HCT116 (cell line): ENCODE measurements at regions not wholly inside any gene's neighbourhood (a gene's known extent, or its start where the extent isn't known, plus 50 kb on each side); places are given as distances from the start of the nearest gene placed in this dataset.

Experiments used
- ATAC-seq: fragments of 200-7000 bp; cut with Tn5 transposase; 2 replicates; pipeline ENCODE4 v1.9.1; 2020; ENCODE audit warnings: mild to moderate bottlenecking, moderate library complexity
- BruUV-seq: library from RNA; stranded (reverse); fragments of 400-500 nt; replicated peaks from 2 replicates; lab custom pipeline; 2021; lab: Mats Ljungman, UMichigan
- CTCF ChIA-PET: fragments of 300-600 bp; sonication (Branson Sonifier 250); formaldehyde crosslinking; loops from one replicate; lab custom pipeline; 2021; ENCODE audit warnings: antibody characterized with exemption; lab: Charles Lee
- POLR2A ChIA-PET: fragments of 300-600, 350-600 bp; sonication (Branson Sonifier 250); formaldehyde crosslinking; loops from one replicate; lab custom pipeline; 2021; ENCODE audit warnings: antibody characterized with exemption; lab: Charles Lee
- RAD21 ChIA-PET, 2 experiments: fragments of 300-600 bp; sonication (Branson Sonifier 250); formaldehyde crosslinking; loops; one replicate each; lab custom pipeline; 2023; ENCODE audit warnings: low total read pairs in 2 of 2; ENCODE audit not compliant: uncharacterized antibody in 2 of 2, unreplicated experiment in 2 of 2, low non-redundant PET in 1 of 2; lab: Charles Lee
- DNase-seq: peaks from one replicate; pipeline ENCODE4 v3.0.0-alpha.2; 2010; ENCODE audit warnings: low read depth, low spot score
- H2AFZ ChIP-seq: fragments of 200-600 bp; shearing (Covaris generic), sonication (generic); 2 replicates; pipeline ENCODE4 v1.6.1; 2017; ENCODE audit warnings: low read depth, mixed run types, mixed read lengths, antibody characterized with exemption, low read length; ENCODE audit not compliant: poor library complexity, severe bottlenecking
- H3K27ac ChIP-seq: 2 replicates; pipeline ENCODE4 v1.5.1; 2012; ENCODE audit warnings: low read depth, low read length
- H3K27me3 ChIP-seq: fragments of 200-600 bp; sonication (generic); 2 replicates; pipeline ENCODE4 v1.6.1; 2016; ENCODE audit warnings: mixed run types, low read length, mixed read lengths; ENCODE audit not compliant: insufficient read depth
- H3K36me3 ChIP-seq, 2 experiments: fragments of 200-500 bp in 1 of 2; fragments of 200-600 bp in 1 of 2; sonication (Bioruptor generic) in 1 of 2; sonication (generic) in 1 of 2; 2 replicates each; pipeline versions ENCODE4 v1.5.1 to v1.6.1; 2014 to 2016; ENCODE audit warnings: low read length in 2 of 2, inconsistent platforms in 1 of 2, mixed read lengths in 1 of 2, mixed run types in 1 of 2; ENCODE audit not compliant: insufficient read depth in 2 of 2, control insufficient read depth in 1 of 2
- H3K4me1 ChIP-seq, 2 experiments: fragments of 200-600 bp in 1 of 2; sonication (generic) in 1 of 2; 2 replicates each; pipeline versions ENCODE4 v1.5.1 to v1.6.1; 2012 to 2017; ENCODE audit warnings: low read length in 2 of 2, inconsistent platforms in 1 of 2, mild to moderate bottlenecking in 1 of 2, mixed read lengths in 1 of 2, mixed run types in 1 of 2, moderate library complexity in 1 of 2; ENCODE audit not compliant: insufficient read depth in 2 of 2, control insufficient read depth in 1 of 2
- H3K4me2 ChIP-seq: fragments of 200-600 bp; sonication (generic); 2 replicates; pipeline ENCODE4 v1.6.1; 2017; ENCODE audit warnings: mixed run types, low read length, mixed read lengths
- H3K4me3 ChIP-seq, 2 experiments: fragments of 200-600 bp in 1 of 2; sonication (generic) in 1 of 2; replicated peaks in 1 of 2; 2 replicates each; pipeline ENCODE4 v1.5.1; 2011 to 2016; ENCODE audit warnings: low read length in 2 of 2, control low read depth in 1 of 2, low read depth in 1 of 2, mild to moderate bottlenecking in 1 of 2, mixed read lengths in 1 of 2, mixed run types in 1 of 2
- H3K79me2 ChIP-seq: fragments of 200-600 bp; sonication (generic); 2 replicates; pipeline ENCODE4 v1.6.1; 2017; ENCODE audit warnings: mild to moderate bottlenecking, mixed run types, low read length, moderate library complexity, mixed read lengths; ENCODE audit not compliant: insufficient read depth
- H3K9ac ChIP-seq: fragments of 200-600 bp; sonication (generic); 2 replicates; pipeline ENCODE4 v1.6.1; 2016; ENCODE audit warnings: low read length, mixed read lengths
- H3K9me2 ChIP-seq: fragments of 200-600 bp; sonication (generic), shearing (Covaris generic); 2 replicates; pipeline ENCODE4 v1.6.1; 2017; ENCODE audit warnings: mixed run types, mild to moderate bottlenecking, moderate library complexity; ENCODE audit not compliant: insufficient read depth
- H3K9me3 ChIP-seq, 2 experiments: fragments of 200-500 bp in 1 of 2; fragments of 200-600 bp in 1 of 2; sonication (Bioruptor generic) in 1 of 2; sonication (generic) in 1 of 2; 2 replicates each; pipeline ENCODE4 v1.6.1; 2014 to 2017; ENCODE audit warnings: low read length in 2 of 2, mixed read lengths in 2 of 2, inconsistent platforms in 1 of 2, low read depth in 1 of 2, mild to moderate bottlenecking in 1 of 2, mixed run types in 1 of 2, moderate library complexity in 1 of 2; ENCODE audit not compliant: control insufficient read depth in 1 of 2, insufficient read depth in 1 of 2
- H4K20me1 ChIP-seq: fragments of 200-600 bp; sonication (generic), shearing (Covaris generic); 2 replicates; pipeline ENCODE4 v1.6.1; 2017; ENCODE audit warnings: mixed run types, mild to moderate bottlenecking, moderate library complexity; ENCODE audit not compliant: insufficient read depth
- ATF3 ChIP-seq: IDR thresholded peaks from 2 replicates; pipeline ENCODE4 v1.6.1; 2012
- CEBPB ChIP-seq: IDR thresholded peaks from 2 replicates; pipeline ENCODE4 v1.6.1; 2012; ENCODE audit warnings: low read depth
- CTCF ChIP-seq, 3 experiments: fragments of 200-600 bp in 1 of 3; sonication (generic) in 1 of 3; IDR thresholded peaks in 2 of 3; conservative IDR thresholded peaks in 1 of 3; 2 replicates each; pipeline ENCODE4 v1.5.1; 2012 to 2017; ENCODE audit warnings: low read depth in 2 of 3, low read length in 2 of 3, antibody characterized with exemption in 1 of 3, borderline replicate concordance in 1 of 3, control low read depth in 1 of 3, mild to moderate bottlenecking in 1 of 3, mixed read lengths in 1 of 3, mixed run types in 1 of 3, moderate library complexity in 1 of 3; ENCODE audit not compliant: insufficient read depth in 1 of 3
- EGR1 ChIP-seq: IDR thresholded peaks from 2 replicates; pipeline ENCODE4 v1.6.1; 2012; ENCODE audit warnings: low read depth
- ELF1 ChIP-seq: IDR thresholded peaks from 2 replicates; pipeline ENCODE4 v1.6.1; 2012; ENCODE audit warnings: low read depth, borderline replicate concordance
- EZH2 ChIP-seq: fragments of 200-600 bp; sonication (generic); IDR thresholded peaks from 2 replicates; pipeline ENCODE4 v1.6.1; 2017; ENCODE audit warnings: antibody characterized with exemption, mixed run types
- EZH2phosphoT487 ChIP-seq: fragments of 200-600 bp; IDR thresholded peaks from 2 replicates; pipeline ENCODE4 v1.6.1; 2018; ENCODE audit warnings: antibody characterized with exemption, borderline replicate concordance
- FOSL1 ChIP-seq: IDR thresholded peaks from 2 replicates; pipeline ENCODE4 v1.6.1; 2012; ENCODE audit warnings: low read depth
- JUND ChIP-seq: IDR thresholded peaks from 2 replicates; pipeline ENCODE4 v1.6.1; 2012
- MAX ChIP-seq: IDR thresholded peaks from 2 replicates; pipeline ENCODE4 v1.6.1; 2012
- POLR2A ChIP-seq: IDR thresholded peaks from 2 replicates; pipeline ENCODE4 v1.7.0; 2011; ENCODE audit warnings: borderline replicate concordance; ENCODE audit not compliant: insufficient read depth, insufficient read length; ENCODE audit errors: extremely low read depth
- POLR2AphosphoS5 ChIP-seq: IDR thresholded peaks from 2 replicates; pipeline ENCODE4 v1.6.1; 2011; ENCODE audit warnings: mild to moderate bottlenecking, low read depth, low read length, moderate library complexity
- RAD21 ChIP-seq: IDR thresholded peaks from 2 replicates; pipeline ENCODE4 v1.6.1; 2012; ENCODE audit warnings: low read depth, mild to moderate bottlenecking
- SIN3A ChIP-seq: IDR thresholded peaks from 2 replicates; pipeline ENCODE4 v1.6.1; 2012; ENCODE audit warnings: low read depth
- SRF ChIP-seq: IDR thresholded peaks from 2 replicates; pipeline ENCODE4 v1.6.1; 2012; ENCODE audit warnings: low read depth
- TCF7L2 ChIP-seq: IDR thresholded peaks from 2 replicates; pipeline ENCODE4 v1.7.0; 2011; ENCODE audit warnings: borderline replicate concordance, inconsistent platforms; ENCODE audit not compliant: insufficient read depth, insufficient read length; ENCODE audit errors: extremely low read depth
- ZBTB33 ChIP-seq: IDR thresholded peaks from 2 replicates; pipeline ENCODE4 v1.6.1; 2011; ENCODE audit warnings: mild to moderate bottlenecking, low read length, moderate library complexity; ENCODE audit not compliant: insufficient replicate concordance; ENCODE audit errors: extremely low read depth
- ZFX ChIP-seq: fragments of 450-650 bp; IDR thresholded peaks from 2 replicates; pipeline ENCODE4 v1.6.1; 2017
- ZNF274 ChIP-seq: fragments of 200-500 bp; sonication (Bioruptor generic); IDR thresholded peaks from 2 replicates; pipeline ENCODE4 v1.6.1; 2014; ENCODE audit warnings: mild to moderate bottlenecking, low read depth, low read length, inconsistent platforms
- intact Hi-C: fragments of 100-400 bp; cut with micrococcal nuclease; formaldehyde crosslinking; loops from 2 replicates; pipeline ENCODE4 v1.10.0; 2022

GRCh38 chr6:119461187-119461586 is 111.6 kb upstream of the MAN1A1 start:
- no peaks in the 10 kb centered on the region for H3K79me2 ChIP-seq
- CTCF ChIA-PET: no interaction called here
- H3K4me3 ChIP-seq: no peak overlapping the region
- no peak for TF ChIP-seq RAD21
- no peak for TF ChIP-seq CEBPB
- TF ChIP-seq POLR2A: no peak
- no peak for TF ChIP-seq POLR2AphosphoS5
- TF ChIP-seq ZFX: no peak
- no peak for TF ChIP-seq ZNF274
- TF ChIP-seq EZH2: no peak
- no peak for TF ChIP-seq EGR1
- TF ChIP-seq JUND: no peak
- TF ChIP-seq ATF3: no peak
- no peak for TF ChIP-seq ELF1
- no peak for TF ChIP-seq EZH2phosphoT487
- TF ChIP-seq CTCF (IDR thresholded peaks at IDR 0.05 in 2 of 3, conservative IDR thresholded peaks at IDR 0.05 in 1 of 3; ENCODE audit: borderline replicate concordance in 1 of 3, insufficient read depth in 1 of 3, low read depth in 2 of 3, low read length in 2 of 3): no peak
- no peak for TF ChIP-seq ZBTB33
- no peak for TF ChIP-seq SRF
- no peak for TF ChIP-seq FOSL1
- TF ChIP-seq MAX: no peak
- no peak for TF ChIP-seq SIN3A
- no peak for TF ChIP-seq TCF7L2
- no peaks in the 10 kb centered on the region for H3K9me3 ChIP-seq
- H3K9me2 ChIP-seq: no peaks in the 10 kb centered on the region
- intact Hi-C loops: no loop called here
- BruUV-seq: no TSS peak
- ATAC-seq (no peak), DNase-seq (no peak)
- POLR2A ChIA-PET: no interaction called here
- no peak overlapping the region for H3K27ac ChIP-seq
- H4K20me1 ChIP-seq: no peaks in the 10 kb centered on the region
- H3K9ac ChIP-seq: no peak overlapping the region
- no peaks in the 10 kb centered on the region for H3K27me3 ChIP-seq
- H3K4me1 ChIP-seq: no peaks in the 10 kb centered on the region
- RAD21 ChIA-PET: no interaction called here
- H3K36me3 ChIP-seq: no peaks in the 10 kb centered on the region
- H3K4me2 ChIP-seq: no peak overlapping the region
- no peak overlapping the region for H2AFZ ChIP-seq
